HG03025 (cell line): ENCODE measurements at regions not wholly inside any gene's neighbourhood (a gene's known extent, or its start where the extent isn't known, plus 50 kb on each side); places are given as distances from the start of the nearest gene placed in this dataset.
"Not testable (repeated sequence)": the region's sequence is repeated elsewhere in the genome, so short reads cannot be mapped to it uniquely, and the experiment has no call there.

Experiments used
- ATAC-seq: cut with Tn5 transposase; IDR thresholded peaks from one replicate; pipeline ENCODE4 v1.9.1; 2021; ENCODE audit warnings: mild to moderate bottlenecking, moderate library complexity; ENCODE audit not compliant: unreplicated experiment, low FRiP score

- ATAC-seq, result no peak
Measured at GRCh38 chr3:144947895-144948294, 976.3 kb downstream of the DIPK2A start.

- no peak for ATAC-seq
Measured at GRCh38 chr3:144948711-144949110, 977.1 kb downstream of the DIPK2A start.

GRCh38 chr3:144953959-144954358, 982.3 kb downstream of the DIPK2A start:
- no peak for ATAC-seq

GRCh38 chr3:144957398-144958101, 985.9 kb downstream of the DIPK2A start:
- no peak for ATAC-seq

- no peak for ATAC-seq
Measured at GRCh38 chr3:144963810-144964209, 992.2 kb downstream of the DIPK2A start.

GRCh38 chr3:144966560-144966959, 994.9 kb downstream of the DIPK2A start:
- ATAC-seq, result no peak

- ATAC-seq, result no peak
Measured at GRCh38 chr3:144968750-144969350, 997.2 kb downstream of the DIPK2A start.

- not testable (repeated sequence) for ATAC-seq
Measured at GRCh38 chr3:144984481-144984880, 1012.9 kb downstream of the DIPK2A start.

GRCh38 chr3:144989807-144990206, 1018.2 kb downstream of the DIPK2A start:
- no peak for ATAC-seq

- no peak for ATAC-seq
Measured at GRCh38 chr3:144995856-144996255, 1024.2 kb downstream of the DIPK2A start.

GRCh38 chr3:145005427-145005826, 1033.8 kb downstream of the DIPK2A start:
- ATAC-seq, result no peak

GRCh38 chr3:145006271-145006670, 1034.6 kb downstream of the DIPK2A start:
- no peak for ATAC-seq

- ATAC-seq, result no peak
Measured at GRCh38 chr3:145013931-145014330, 1042.3 kb downstream of the DIPK2A start.

- ATAC-seq, result no peak
Measured at GRCh38 chr3:145015253-145015652, 1043.6 kb downstream of the DIPK2A start.

GRCh38 chr3:145017959-145018358, 1046.3 kb downstream of the DIPK2A start:
- ATAC-seq, result no peak

GRCh38 chr3:145022447-145022846, 1050.8 kb downstream of the DIPK2A start:
- ATAC-seq, result no peak

GRCh38 chr3:145024700-145025099, 1053.1 kb downstream of the DIPK2A start:
- no peak for ATAC-seq

GRCh38 chr3:145027186-145027585, 1055.6 kb downstream of the DIPK2A start:
- ATAC-seq, result not testable (repeated sequence)

- no peak for ATAC-seq
Measured at GRCh38 chr3:145032791-145033190, 1061.2 kb downstream of the DIPK2A start.

- no peak for ATAC-seq
Measured at GRCh38 chr3:145035682-145036081, 1064.1 kb downstream of the DIPK2A start.

GRCh38 chr3:145054055-145054454, 1082.4 kb downstream of the DIPK2A start:
- ATAC-seq, result not testable (repeated sequence)

GRCh38 chr3:145055375-145056076, 1083.9 kb downstream of the DIPK2A start:
- no peak for ATAC-seq
